ENCODE measurements at regions not wholly inside any gene's neighbourhood (a gene's known extent, or its start where the extent isn't known, plus 50 kb on each side); places are given as distances from the start of the nearest gene placed in this dataset.

DNA sequence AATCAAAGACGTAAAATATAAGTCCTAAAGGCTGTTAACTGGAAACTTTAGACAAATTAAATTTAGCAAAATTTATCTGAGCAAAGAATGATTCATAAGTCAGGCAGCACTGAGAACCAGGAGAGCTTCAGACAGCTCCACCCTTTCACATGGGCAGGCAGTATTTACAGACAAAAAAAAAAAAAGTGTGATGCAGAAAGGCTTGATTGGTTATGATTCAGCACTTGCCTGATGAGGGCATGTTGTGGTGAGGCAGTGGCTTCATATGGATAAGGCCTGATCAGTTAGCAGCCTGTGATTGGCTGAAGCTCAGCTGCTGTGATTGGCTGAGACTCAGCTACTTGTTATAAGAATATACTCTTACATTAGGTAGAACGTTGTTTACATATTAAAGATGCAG, 495.4 kb upstream of the POM121L12 start:
- H3K9me3 ChIP-seq (ENCODE audit: severe bottlenecking) = no peaks in the 10 kb centered on the region
- H3K4me3 ChIP-seq (ENCODE audit: severe bottlenecking) = no peak overlapping the region
- ATAC-seq (ENCODE audit: low read depth) (peak; percentile 78), DNase-seq (ENCODE audit: low spot score) (no peak)
- no peaks in the 10 kb centered on the region for H3K27me3 ChIP-seq (ENCODE audit: insufficient read depth, poor library complexity, severe bottlenecking)
- H3K27ac ChIP-seq (ENCODE audit: poor library complexity, severe bottlenecking) = no peak overlapping the region
- no peaks in the 10 kb centered on the region for H3K4me1 ChIP-seq (ENCODE audit: insufficient read depth, poor library complexity, severe bottlenecking)
- TF ChIP-seq, protein P1, sequence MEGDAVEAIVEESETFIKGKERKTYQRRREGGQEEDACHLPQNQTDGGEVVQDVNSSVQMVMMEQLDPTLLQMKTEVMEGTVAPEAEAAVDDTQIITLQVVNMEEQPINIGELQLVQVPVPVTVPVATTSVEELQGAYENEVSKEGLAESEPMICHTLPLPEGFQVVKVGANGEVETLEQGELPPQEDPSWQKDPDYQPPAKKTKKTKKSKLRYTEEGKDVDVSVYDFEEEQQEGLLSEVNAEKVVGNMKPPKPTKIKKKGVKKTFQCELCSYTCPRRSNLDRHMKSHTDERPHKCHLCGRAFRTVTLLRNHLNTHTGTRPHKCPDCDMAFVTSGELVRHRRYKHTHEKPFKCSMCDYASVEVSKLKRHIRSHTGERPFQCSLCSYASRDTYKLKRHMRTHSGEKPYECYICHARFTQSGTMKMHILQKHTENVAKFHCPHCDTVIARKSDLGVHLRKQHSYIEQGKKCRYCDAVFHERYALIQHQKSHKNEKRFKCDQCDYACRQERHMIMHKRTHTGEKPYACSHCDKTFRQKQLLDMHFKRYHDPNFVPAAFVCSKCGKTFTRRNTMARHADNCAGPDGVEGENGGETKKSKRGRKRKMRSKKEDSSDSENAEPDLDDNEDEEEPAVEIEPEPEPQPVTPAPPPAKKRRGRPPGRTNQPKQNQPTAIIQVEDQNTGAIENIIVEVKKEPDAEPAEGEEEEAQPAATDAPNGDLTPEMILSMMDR (IDR thresholded peaks at IDR 0.05; ENCODE audit: poor library complexity, severe bottlenecking) = no peak
- H3K36me3 ChIP-seq (ENCODE audit: low read depth) = no peaks in the 10 kb centered on the region

DNA sequence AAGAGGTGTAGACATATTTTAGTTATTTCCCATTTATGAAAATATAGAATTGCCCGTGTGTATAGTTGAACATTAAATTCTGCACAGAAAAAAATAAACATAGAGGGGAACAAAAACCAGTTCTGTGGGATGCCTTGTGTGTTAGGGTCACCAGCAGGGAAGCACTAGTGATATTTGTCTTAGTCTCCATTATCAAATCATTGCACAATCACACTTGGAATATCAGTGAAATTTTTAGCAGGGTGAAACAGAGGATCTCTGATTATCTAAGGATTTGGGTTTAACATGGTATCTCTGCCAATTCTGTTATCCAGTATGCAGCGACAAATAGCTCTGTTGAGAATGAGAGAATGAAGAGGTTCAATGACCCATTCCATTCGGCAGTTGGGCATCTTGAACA, 496.0 kb upstream of the POM121L12 start:
- H3K9me3 ChIP-seq (ENCODE audit: severe bottlenecking) = no peaks in the 10 kb centered on the region
- no peak for ATAC-seq (ENCODE audit: low read depth)
- H3K27ac ChIP-seq (ENCODE audit: poor library complexity, severe bottlenecking) = no peak overlapping the region

DNA sequence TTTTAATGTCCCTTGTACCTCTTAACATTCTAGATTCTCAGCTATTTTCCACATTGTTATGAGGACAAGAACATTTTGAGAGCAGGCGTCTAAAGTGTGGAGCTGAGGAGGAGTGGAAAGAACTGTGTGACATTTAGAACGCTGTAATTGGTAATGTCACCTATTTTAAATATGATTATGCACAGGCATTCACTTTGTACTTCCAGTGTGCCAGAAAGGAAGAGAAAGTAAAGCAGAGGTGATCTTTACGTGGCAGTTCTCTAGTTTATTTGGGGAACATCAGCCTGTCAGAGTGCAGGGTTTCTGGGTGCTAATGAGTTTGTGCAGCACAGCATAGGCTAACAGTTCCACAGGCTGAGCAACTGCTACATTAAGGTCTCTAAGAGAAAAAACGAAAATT, 498.4 kb upstream of the POM121L12 start:
- H3K9me3 ChIP-seq (ENCODE audit: severe bottlenecking) = peaks cover 5% of the 10 kb centered on the region
- DNase-seq (ENCODE audit: low spot score) (no peak), ATAC-seq (ENCODE audit: low read depth) (no peak)
- no peaks in the 10 kb centered on the region for H3K4me1 ChIP-seq (ENCODE audit: insufficient read depth, poor library complexity, severe bottlenecking)
- no peak overlapping the region for H3K27ac ChIP-seq (ENCODE audit: poor library complexity, severe bottlenecking)
- H3K4me3 ChIP-seq (ENCODE audit: severe bottlenecking) = no peak overlapping the region
- no peaks in the 10 kb centered on the region for H3K36me3 ChIP-seq (ENCODE audit: low read depth)
- TF ChIP-seq, protein P1 (IDR thresholded peaks at IDR 0.05; ENCODE audit: poor library complexity, severe bottlenecking) = no peak
- H3K27me3 ChIP-seq (ENCODE audit: insufficient read depth, poor library complexity, severe bottlenecking) = no peaks in the 10 kb centered on the region

More for the DNA sequence above, 496.0 kb upstream of the POM121L12 start:
- no peak overlapping the region for H3K4me3 ChIP-seq (ENCODE audit: severe bottlenecking)
- H3K36me3 ChIP-seq (ENCODE audit: low read depth) = no peaks in the 10 kb centered on the region
- H3K4me1 ChIP-seq (ENCODE audit: insufficient read depth, poor library complexity, severe bottlenecking) = no peaks in the 10 kb centered on the region
- TF ChIP-seq, protein P1 (IDR thresholded peaks at IDR 0.05; ENCODE audit: poor library complexity, severe bottlenecking) = no peak
- no peak for DNase-seq (ENCODE audit: low spot score)
- H3K27me3 ChIP-seq (ENCODE audit: insufficient read depth, poor library complexity, severe bottlenecking) = no peaks in the 10 kb centered on the region

DNA sequence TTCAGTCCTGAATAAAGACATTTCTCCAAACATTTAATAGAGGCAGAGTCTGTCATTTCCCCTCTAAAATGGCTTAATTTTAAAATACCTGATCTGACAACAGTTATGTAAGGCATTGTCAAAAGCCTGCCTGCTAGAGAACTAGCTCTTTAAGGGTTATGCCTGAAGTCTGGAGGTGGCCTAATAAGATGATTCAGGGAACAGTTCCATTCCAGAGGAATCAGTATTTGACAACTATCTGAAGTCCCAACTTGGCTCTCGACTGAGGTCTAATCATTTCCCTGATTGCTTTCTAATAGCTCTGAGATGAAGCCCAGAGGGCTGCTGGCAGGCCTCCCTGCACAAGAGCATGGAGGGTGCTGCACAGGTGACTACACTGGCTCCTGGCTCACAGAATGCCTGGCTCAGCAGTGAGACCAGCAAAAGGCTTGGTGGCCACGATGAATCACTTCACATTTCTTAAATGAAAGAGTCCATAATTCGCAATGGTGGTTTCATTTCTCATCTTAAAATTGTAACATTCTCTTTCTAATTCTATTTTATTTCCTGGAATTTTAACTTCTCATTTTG, 509.6 kb upstream of the POM121L12 start:
- DNase-seq (ENCODE audit: low spot score) (no peak), ATAC-seq (ENCODE audit: low read depth) (no peak)
- Histone ChIP-seq H3K27ac (ENCODE audit: poor library complexity, severe bottlenecking) (no peak overlapping the region), H3K4me3 (ENCODE audit: severe bottlenecking) (no peak overlapping the region), H3K4me1 (ENCODE audit: insufficient read depth, poor library complexity, severe bottlenecking) (no peaks in the 10 kb centered on the region), H3K9me3 (ENCODE audit: severe bottlenecking) (no peaks in the 10 kb centered on the region), H3K36me3 (ENCODE audit: low read depth) (no peaks in the 10 kb centered on the region), H3K27me3 (ENCODE audit: insufficient read depth, poor library complexity, severe bottlenecking) (no peaks in the 10 kb centered on the region)
- TF ChIP-seq, protein P1 (IDR thresholded peaks at IDR 0.05; ENCODE audit: poor library complexity, severe bottlenecking) = no peak

DNA sequence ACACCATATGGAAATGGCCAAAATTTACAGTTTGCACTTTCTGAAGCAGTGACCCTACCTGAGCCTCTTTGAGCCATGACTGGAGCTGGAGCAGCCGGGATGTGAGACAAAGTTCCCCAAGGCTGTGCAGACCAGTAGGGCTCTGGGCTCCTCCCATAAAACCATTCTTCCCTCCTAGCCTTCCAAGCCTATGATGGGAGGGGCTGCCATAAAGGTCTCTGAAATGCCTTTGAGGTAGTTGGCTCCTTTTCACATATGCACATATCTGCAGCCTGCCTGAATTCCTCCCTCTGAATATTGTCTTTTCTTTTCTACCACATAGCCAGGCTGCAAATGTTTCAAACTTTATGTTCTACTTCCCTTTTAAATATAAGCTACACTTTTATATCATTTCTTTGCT, 516.6 kb upstream of the POM121L12 start:
- Histone ChIP-seq H3K36me3 (ENCODE audit: low read depth) (no peaks in the 10 kb centered on the region), H3K27ac (ENCODE audit: poor library complexity, severe bottlenecking) (no peak overlapping the region), H3K4me3 (ENCODE audit: severe bottlenecking) (no peak overlapping the region), H3K4me1 (ENCODE audit: insufficient read depth, poor library complexity, severe bottlenecking) (no peaks in the 10 kb centered on the region), H3K9me3 (ENCODE audit: severe bottlenecking) (no peaks in the 10 kb centered on the region), H3K27me3 (ENCODE audit: insufficient read depth, poor library complexity, severe bottlenecking) (no peaks in the 10 kb centered on the region)
- TF ChIP-seq, protein P1 (IDR thresholded peaks at IDR 0.05; ENCODE audit: poor library complexity, severe bottlenecking) = no peak
- no peak for ATAC-seq (ENCODE audit: low read depth)
- no peak for DNase-seq (ENCODE audit: low spot score)

Measured in RWPE2 (cell line).